ENCODE measurements at regions not wholly inside any gene's neighbourhood (a gene's known extent, or its start where the extent isn't known, plus 50 kb on each side); places are given as distances from the start of the nearest gene placed in this dataset.

- no peak for TF ChIP-seq CTCF (optimal IDR thresholded peaks at IDR 0.05 in 1 of 3, IDR thresholded peaks at IDR 0.05 in 1 of 3, conservative IDR thresholded peaks at IDR 0.05 in 1 of 3; ENCODE audit: extremely low read depth in 1 of 3, insufficient read depth in 2 of 3, low read length in 3 of 3)
- no peak for TF ChIP-seq EZH2 (IDR thresholded peaks at IDR 0.05; ENCODE audit: low read length)
These were observed 148.1 kb upstream of the FAM3C start for GRCh38 chr7:121544238-121544637.

Measured in keratinocyte (primary cell).